GM23338 (cell line): ENCODE measurements at regions not wholly inside any gene's neighbourhood (a gene's known extent, or its start where the extent isn't known, plus 50 kb on each side); places are given as distances from the start of the nearest gene placed in this dataset.

Source experiments
- CTCF ChIP-seq, 2 experiments: fragments of 200-600 bp in 1 of 2; sonication (generic) in 1 of 2; conservative IDR thresholded peaks; 2 replicates each; pipeline versions ENCODE4 v1.5.1 to v1.6.1; 2016 to 2017; ENCODE audit warnings: antibody characterized with exemption in 2 of 2, low read depth in 2 of 2, mild to moderate bottlenecking in 2 of 2, moderate library complexity in 1 of 2
- REST ChIP-seq: IDR thresholded peaks from one replicate; pipeline ENCODE4 v1.6.1; 2018; ENCODE audit warnings: antibody characterized with exemption; ENCODE audit not compliant: unreplicated experiment

- TF ChIP-seq REST (no peak), CTCF (conservative IDR thresholded peaks at IDR 0.05; ENCODE audit: low read depth in 2 of 2) (no peak)
Measured at GRCh38 chr7:113410796-113411195, 292.4 kb upstream of the SMIM30 start.
